ENCODE measurements at regions not wholly inside any gene's neighbourhood (a gene's known extent, or its start where the extent isn't known, plus 50 kb on each side); places are given as distances from the start of the nearest gene placed in this dataset.

GRCh38 chr17:14471052-14471451 is 170.2 kb downstream of the HS3ST3B1 start:
- H3K27me3 ChIP-seq (ENCODE audit: insufficient read depth, low read length) = no peaks in the 10 kb centered on the region
- H3K4me3 ChIP-seq (replicated peaks in 1 of 2; ENCODE audit: low read depth in 1 of 2, low read length in 2 of 2) = no peak overlapping the region
- no peak overlapping the region for H3K27ac ChIP-seq (ENCODE audit: low read depth, low read length)
- DNase-seq (ENCODE audit: low read depth, low spot score) = no peak
- no peaks in the 10 kb centered on the region for H3K79me2 ChIP-seq (ENCODE audit: insufficient read depth, low read length)
- no peak overlapping the region for H3K9ac ChIP-seq (ENCODE audit: low read length)
- ChIA-PET CTCF (no interaction called here), RAD21 (ENCODE audit: low non-redundant PET in 1 of 2, low total read pairs in 2 of 2, uncharacterized antibody in 2 of 2, unreplicated experiment in 2 of 2) (no interaction called here), POLR2A (no interaction called here)
- H3K9me3 ChIP-seq (ENCODE audit: control insufficient read depth in 1 of 2, insufficient read depth in 1 of 2, low read depth in 1 of 2, low read length in 2 of 2) = no peaks in the 10 kb centered on the region
- no peak for TF ChIP-seq REST (IDR thresholded peaks at IDR 0.05; ENCODE audit: low read depth)
- no peak for TF ChIP-seq EGR1 (IDR thresholded peaks at IDR 0.05; ENCODE audit: low read depth)
- no peak for TF ChIP-seq SRF (IDR thresholded peaks at IDR 0.05; ENCODE audit: low read depth)
- TF ChIP-seq EZH2 (IDR thresholded peaks at IDR 0.05) = no peak
- TF ChIP-seq YY1 (IDR thresholded peaks at IDR 0.05; ENCODE audit: extremely low read depth, insufficient replicate concordance, low read depth, low read length) = no peak
- no peak for TF ChIP-seq ZNF274 (IDR thresholded peaks at IDR 0.05; ENCODE audit: low read depth, low read length)
- no peaks in the 10 kb centered on the region for H3K36me3 ChIP-seq (ENCODE audit: control insufficient read depth in 1 of 2, insufficient read depth in 2 of 2, low read length in 2 of 2)
- H3K4me1 ChIP-seq (ENCODE audit: control insufficient read depth in 1 of 2, insufficient read depth in 2 of 2, low read length in 2 of 2) = no peaks in the 10 kb centered on the region
- BruUV-seq (replicated peaks) = no TSS peak
- H2AFZ ChIP-seq (ENCODE audit: low read depth, low read length, poor library complexity, severe bottlenecking) = no peak overlapping the region
- no peaks in the 10 kb centered on the region for H4K20me1 ChIP-seq (ENCODE audit: insufficient read depth)
- H3K9me2 ChIP-seq (ENCODE audit: insufficient read depth) = no peaks in the 10 kb centered on the region
- ATAC-seq = no peak
- intact Hi-C loops (cut with micrococcal nuclease) = no loop called here
- no peak overlapping the region for H3K4me2 ChIP-seq (ENCODE audit: low read length)

- Histone ChIP-seq H3K27ac (ENCODE audit: low read depth, low read length) (no peak overlapping the region), H3K9me2 (ENCODE audit: insufficient read depth) (no peaks in the 10 kb centered on the region), H3K9me3 (ENCODE audit: control insufficient read depth in 1 of 2, insufficient read depth in 1 of 2, low read depth in 1 of 2, low read length in 2 of 2) (no peaks in the 10 kb centered on the region), H4K20me1 (ENCODE audit: insufficient read depth) (no peaks in the 10 kb centered on the region), H3K27me3 (ENCODE audit: insufficient read depth, low read length) (no peaks in the 10 kb centered on the region), H3K4me2 (ENCODE audit: low read length) (no peak overlapping the region), H3K4me1 (ENCODE audit: control insufficient read depth in 1 of 2, insufficient read depth in 2 of 2, low read length in 2 of 2) (no peaks in the 10 kb centered on the region), H2AFZ (ENCODE audit: low read depth, low read length, poor library complexity, severe bottlenecking) (no peak overlapping the region), H3K9ac (ENCODE audit: low read length) (no peak overlapping the region), H3K4me3 (replicated peaks in 1 of 2; ENCODE audit: low read depth in 1 of 2, low read length in 2 of 2) (no peak overlapping the region), H3K79me2 (ENCODE audit: insufficient read depth, low read length) (no peaks in the 10 kb centered on the region), H3K36me3 (ENCODE audit: control insufficient read depth in 1 of 2, insufficient read depth in 2 of 2, low read length in 2 of 2) (no peaks in the 10 kb centered on the region)
- no TSS peak for BruUV-seq (replicated peaks)
- ChIA-PET CTCF (no interaction called here), POLR2A (no interaction called here), RAD21 (ENCODE audit: low non-redundant PET in 1 of 2, low total read pairs in 2 of 2, uncharacterized antibody in 2 of 2, unreplicated experiment in 2 of 2) (no interaction called here)
- DNase-seq (ENCODE audit: low read depth, low spot score) = no peak
- ATAC-seq = no peak
- intact Hi-C loops (cut with micrococcal nuclease) = no loop called here
- TF ChIP-seq SP1 (IDR thresholded peaks at IDR 0.05; ENCODE audit: low read depth) (no peak), YY1 (IDR thresholded peaks at IDR 0.05; ENCODE audit: extremely low read depth, insufficient replicate concordance, low read depth, low read length) (no peak), EZH2 (IDR thresholded peaks at IDR 0.05) (no peak), ELF1 (IDR thresholded peaks at IDR 0.05; ENCODE audit: borderline replicate concordance, low read depth) (no peak), ZNF274 (IDR thresholded peaks at IDR 0.05; ENCODE audit: low read depth, low read length) (no peak), FOSL1 (IDR thresholded peaks at IDR 0.05; ENCODE audit: low read depth) (no peak), POLR2A (IDR thresholded peaks at IDR 0.05; ENCODE audit: borderline replicate concordance, extremely low read depth, insufficient read depth, insufficient read length) (no peak), REST (IDR thresholded peaks at IDR 0.05; ENCODE audit: low read depth) (no peak), ATF3 (IDR thresholded peaks at IDR 0.05) (no peak), EZH2phosphoT487 (IDR thresholded peaks at IDR 0.05; ENCODE audit: borderline replicate concordance) (no peak), JUND (IDR thresholded peaks at IDR 0.05) (no peak), CEBPB (IDR thresholded peaks at IDR 0.05; ENCODE audit: low read depth) (no peak), MAX (IDR thresholded peaks at IDR 0.05) (no peak)
Observed at GRCh38 chr17:14470417-14470816, 169.5 kb downstream of the HS3ST3B1 start.
